ENCODE measurements at regions not wholly inside any gene's neighbourhood (a gene's known extent, or its start where the extent isn't known, plus 50 kb on each side); places are given as distances from the start of the nearest gene placed in this dataset.

- TF ChIP-seq HDAC2 (IDR thresholded peaks at IDR 0.05; ENCODE audit: borderline replicate concordance in 1 of 2, low read depth in 2 of 2, low read length in 2 of 2) = no peak
- TF ChIP-seq POLR2AphosphoS5 (IDR thresholded peaks at IDR 0.05; ENCODE audit: low read depth, low read length) = no peak
Observed at GRCh38 chr2:164285576-164285975, 335.7 kb downstream of the GRB14 start (continued).

Data from H1 (cell line).